Iris pigment epithelial cell (primary cell): ENCODE measurements at regions not wholly inside any gene's neighbourhood (a gene's known extent, or its start where the extent isn't known, plus 50 kb on each side); places are given as distances from the start of the nearest gene placed in this dataset.
A peak's percentile ranks its signal among the peaks of the same experiment; 100 is the strongest.

Experiments
- DNase-seq: peaks from one replicate; pipeline ENCODE4 v3.0.0-alpha.2; 2011; ENCODE audit warnings: low read depth

GRCh38 chr18:71505526-71505925, 1038.6 kb downstream of the CBLN2 start:
- no peak for DNase-seq

GRCh38 chr18:71503222-71503621, 1040.9 kb downstream of the CBLN2 start:
- DNase-seq: no peak

DNA sequence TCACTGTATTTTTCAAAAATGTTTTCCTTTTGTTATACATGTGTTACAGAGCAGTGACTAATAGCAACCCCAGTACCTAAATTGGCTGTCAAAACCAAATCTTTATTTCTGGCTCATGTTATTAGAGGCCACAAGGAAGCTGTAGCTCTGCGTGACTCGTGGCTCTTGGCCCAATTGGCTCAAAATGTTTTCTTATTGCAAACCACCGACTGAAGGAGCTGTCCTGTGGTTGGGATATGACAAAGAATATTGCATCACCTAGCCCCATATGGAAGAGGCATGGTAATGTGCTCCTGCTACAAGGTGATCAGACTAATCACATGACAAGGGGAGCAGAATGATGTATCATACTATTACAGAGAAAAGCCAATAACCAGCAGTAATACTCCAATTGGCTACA, 1058.5 kb downstream of the CBLN2 start:
- peak; percentile 6 for DNase-seq

DNA sequence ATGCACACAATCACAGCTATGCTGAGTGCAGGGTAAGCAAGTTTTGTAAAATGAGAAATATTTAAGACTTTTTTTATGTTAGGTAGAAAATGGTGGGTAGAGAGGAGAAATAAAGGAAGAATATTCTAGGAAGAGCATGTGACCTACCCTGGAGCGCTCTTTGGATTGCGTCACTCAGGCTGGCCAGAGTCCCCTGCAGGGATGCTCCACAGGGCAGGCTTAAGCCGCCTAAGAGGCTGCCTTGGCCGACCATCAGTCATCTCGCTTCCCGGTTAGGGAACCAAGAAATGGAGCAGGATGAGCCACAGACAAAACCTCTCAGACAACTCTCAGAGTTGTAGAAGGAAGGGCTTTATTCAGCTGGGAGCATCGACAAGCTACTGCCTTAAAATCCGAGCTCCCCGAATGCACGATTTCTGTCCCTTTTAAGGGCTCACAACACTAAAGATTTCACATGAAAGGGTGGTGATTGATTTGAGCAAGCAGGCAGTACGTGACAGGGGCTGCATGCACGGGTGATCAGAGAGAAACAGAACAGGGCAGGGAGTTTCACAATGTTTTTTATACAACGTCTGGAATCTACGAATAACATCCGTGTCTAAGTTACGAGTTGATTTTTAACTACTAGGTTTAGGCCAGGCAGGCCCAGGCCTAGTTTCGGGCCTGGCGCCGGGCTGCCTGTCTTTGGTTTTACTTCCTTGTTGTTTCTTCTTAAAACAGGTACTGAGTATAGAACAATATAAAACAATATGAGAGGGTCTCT, 1072.0 kb downstream of the CBLN2 start:
- DNase-seq: no peak

GRCh38 chr18:71456206-71456605, 1087.9 kb downstream of the CBLN2 start:
- DNase-seq: no peak

GRCh38 chr18:71450257-71450656, 1093.9 kb downstream of the CBLN2 start:
- no peak for DNase-seq

DNA sequence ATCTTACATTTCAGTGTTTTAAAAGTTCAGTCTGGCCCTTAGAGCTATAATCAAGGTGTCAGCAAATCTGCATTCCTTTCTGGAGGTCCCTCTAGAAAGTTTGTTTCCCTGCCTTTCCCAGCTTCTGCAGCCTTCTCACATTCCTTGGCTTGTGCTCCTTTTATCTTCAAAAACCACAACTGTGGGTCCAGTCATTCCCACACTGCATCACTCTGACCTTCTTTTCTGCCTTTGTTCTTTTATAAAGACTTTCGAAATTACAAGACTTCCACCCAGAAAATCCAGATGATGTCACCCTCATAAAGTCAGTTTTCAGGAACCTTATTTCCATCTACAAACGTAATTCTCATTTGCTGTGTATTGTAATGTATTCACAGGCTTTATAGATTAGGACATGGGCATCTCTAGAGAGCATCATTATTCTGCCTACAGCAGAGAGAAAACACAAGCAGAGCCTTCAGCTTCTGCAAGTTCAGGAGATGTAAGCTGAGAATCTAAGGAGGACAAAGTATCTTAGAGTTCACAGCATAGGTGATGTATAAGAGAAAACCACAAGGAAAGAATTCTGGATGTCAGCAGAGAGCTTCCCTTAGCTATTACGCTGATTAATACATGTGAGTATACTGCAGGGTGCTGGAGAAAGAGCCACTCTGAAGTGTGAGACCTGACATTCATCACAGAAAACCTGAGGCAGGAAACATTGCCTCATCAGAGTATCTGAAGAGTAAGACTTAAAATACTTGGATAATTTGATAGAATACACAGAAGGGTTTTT, 1100.2 kb downstream of the CBLN2 start:
- peak; percentile 28 for DNase-seq

GRCh38 chr18:71442731-71443141, 1101.4 kb downstream of the CBLN2 start:
- peak; percentile 1 for DNase-seq

DNA sequence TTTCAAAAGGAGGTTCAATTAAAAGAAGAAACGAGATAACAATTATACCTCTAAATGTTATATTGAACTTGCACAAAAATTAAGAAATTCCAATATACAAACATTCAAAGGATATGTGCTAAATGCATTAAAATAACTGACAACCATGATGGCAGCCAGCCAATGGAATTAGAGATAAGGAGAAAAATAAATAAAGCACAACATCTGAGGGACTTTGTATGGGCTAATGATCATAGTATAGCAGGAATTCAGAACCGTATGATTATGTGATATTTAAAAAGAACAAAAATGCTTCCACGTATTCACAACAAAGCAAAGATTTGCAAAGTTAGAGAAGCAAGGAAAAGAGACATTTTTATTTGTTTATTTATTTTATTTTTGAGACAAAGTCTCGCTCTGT, 1103.0 kb downstream of the CBLN2 start:
- no peak for DNase-seq

DNA sequence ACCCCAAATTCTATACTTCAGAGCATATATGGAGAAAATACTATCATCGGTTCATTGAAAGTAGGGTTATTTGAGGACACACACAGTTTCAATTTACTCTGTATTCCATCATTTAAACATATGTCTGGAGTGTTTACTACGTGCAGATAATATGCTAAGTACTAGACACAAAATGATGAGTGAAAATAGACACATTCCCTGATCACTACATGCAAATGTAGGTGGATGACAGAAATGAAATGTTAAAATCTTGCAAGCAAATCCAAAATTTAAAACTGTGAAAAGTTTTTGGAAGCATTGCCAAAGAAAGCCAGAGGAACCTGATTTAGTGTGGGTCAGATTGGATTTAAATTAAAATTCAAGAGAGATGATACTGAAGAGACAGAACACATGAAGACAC, 1106.6 kb downstream of the CBLN2 start:
- DNase-seq: no peak

- no peak for DNase-seq
These were observed 1110.8 kb downstream of the CBLN2 start for GRCh38 chr18:71433373-71433772.

GRCh38 chr18:71431689-71432088, 1112.5 kb downstream of the CBLN2 start:
- no peak for DNase-seq

GRCh38 chr18:71431171-71431570, 1113.0 kb downstream of the CBLN2 start:
- DNase-seq: no peak

- DNase-seq: no peak
These were observed 1117.7 kb downstream of the CBLN2 start for GRCh38 chr18:71426441-71426840.

DNA sequence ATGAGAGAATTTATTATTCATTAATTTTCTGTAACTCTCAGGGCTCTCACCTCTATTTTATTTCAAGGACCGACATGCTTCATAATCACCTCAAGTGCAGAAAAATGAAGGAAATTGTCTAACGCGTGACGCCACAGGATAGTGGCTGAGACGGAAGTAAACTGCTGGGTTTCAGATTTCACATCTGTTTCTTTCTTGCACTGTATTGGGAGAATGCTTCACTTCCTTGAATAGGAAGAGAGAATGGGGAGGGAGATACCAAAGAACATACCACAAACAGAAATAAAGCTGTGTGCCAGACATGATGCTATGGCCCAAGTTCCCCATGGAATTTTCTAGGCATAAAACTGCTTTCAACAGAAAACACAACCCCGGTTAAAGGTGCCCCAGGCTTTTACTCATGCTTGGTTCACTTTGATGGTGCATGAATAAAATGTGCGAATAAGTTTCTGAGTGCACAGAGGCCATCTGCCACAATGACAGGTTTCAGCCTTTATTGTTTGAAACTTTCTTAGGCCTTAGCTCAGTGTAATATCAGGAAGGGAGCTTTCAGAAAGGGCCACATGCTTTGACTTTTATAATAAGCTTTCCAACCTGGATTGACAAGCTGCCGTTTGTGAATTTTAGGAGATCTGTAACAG, 1116.4 kb downstream of the SOCS6 start:
- no peak for DNase-seq

GRCh38 chr18:71403501-71403900, 1114.7 kb downstream of the SOCS6 start:
- DNase-seq: no peak

DNA sequence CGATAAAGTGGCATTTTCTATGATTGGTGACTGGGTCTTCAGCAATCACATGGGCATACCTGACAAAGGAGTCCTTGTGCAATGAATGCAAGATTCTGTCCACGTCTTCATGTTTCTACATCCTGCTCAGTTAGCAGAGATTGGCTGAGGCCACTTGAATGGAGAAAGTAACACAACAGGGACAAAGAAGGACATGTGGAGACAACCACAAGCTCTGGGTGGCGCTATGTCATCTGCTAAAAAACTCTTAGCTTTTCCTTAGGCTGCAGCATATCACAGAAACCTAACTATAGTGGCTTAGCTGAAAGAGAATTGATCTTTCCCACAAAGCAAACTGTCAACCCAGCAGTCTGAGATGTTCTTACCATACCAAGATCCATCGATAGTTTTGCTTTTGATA, 1109.7 kb downstream of the SOCS6 start:
- DNase-seq: no peak

DNA sequence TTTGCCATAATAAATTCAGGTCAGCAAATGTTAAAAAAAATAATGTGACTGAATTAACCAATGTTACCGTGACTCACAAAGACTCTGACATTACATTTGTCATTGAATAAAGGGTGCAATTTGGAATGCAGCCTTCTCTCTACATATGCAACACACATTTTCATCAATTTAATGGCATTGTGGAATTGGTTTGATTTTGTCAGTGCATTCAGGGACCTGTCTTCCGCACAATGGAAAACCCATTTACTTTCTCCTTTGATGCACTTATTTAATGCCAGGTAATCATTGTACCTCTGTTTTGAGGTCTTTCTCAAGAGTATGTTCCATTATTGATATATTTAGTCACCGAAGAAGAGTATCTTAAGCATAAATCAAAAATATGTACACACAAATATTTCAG, 1099.3 kb downstream of the SOCS6 start:
- DNase-seq: no peak

GRCh38 chr18:71374294-71375000, 1085.6 kb downstream of the SOCS6 start:
- no peak for DNase-seq

- DNase-seq: no peak
These were observed 1083.2 kb downstream of the SOCS6 start for GRCh38 chr18:71371951-71372605.

GRCh38 chr18:71370671-71371445, 1082.0 kb downstream of the SOCS6 start:
- no peak for DNase-seq
